22Rv1 (cell line): ENCODE measurements at regions not wholly inside any gene's neighbourhood (a gene's known extent, or its start where the extent isn't known, plus 50 kb on each side); places are given as distances from the start of the nearest gene placed in this dataset.

Experiments
- ZFX ChIP-seq: fragments of 450-650 bp; IDR thresholded peaks from 2 replicates; pipeline ENCODE4 v1.6.1; 2017; ENCODE audit warnings: antibody characterized with exemption, borderline replicate concordance
- TF ChIP-seq, protein P1 (sequence below): fragments of 450-650 bp; IDR thresholded peaks from 2 replicates; pipeline ENCODE4 v1.5.1; 2017; ENCODE audit warnings: mild to moderate bottlenecking

DNA sequence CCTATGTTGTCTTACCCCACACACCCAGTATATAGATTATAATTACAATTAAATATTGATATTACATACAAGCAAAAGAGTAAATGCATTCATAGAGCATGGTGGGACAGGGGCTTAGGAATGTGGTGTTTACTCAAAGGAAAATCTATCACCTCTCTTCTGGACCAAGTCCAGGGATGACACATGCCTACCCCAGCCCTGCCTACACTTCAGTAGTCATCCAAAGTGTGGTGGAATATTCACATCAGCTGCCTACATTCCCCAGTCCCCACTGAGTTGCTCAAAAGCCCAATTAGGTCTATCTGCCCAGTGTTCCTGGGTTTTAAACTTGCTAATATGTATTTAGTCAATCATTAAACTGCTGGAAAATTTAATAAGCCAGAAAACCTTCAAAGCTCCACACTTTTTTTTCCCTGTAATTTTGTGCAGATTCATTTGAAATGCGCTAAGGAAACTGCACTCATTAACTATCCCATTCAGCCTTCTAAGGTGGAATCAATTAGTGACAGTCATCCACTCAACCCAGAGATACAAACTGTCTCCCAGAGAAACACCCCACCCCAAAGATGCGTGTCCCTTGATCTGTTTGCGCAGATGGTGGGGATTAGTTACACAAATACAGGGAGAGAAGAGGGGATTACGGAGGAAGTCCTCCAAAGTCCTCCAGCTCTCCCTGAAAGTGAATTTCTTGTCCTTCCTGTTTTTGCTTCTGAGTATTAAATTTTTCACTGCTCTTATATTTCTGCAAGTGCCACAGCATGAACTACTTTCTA is 91.7 kb upstream of the KDR start:
- TF ChIP-seq, protein P1, sequence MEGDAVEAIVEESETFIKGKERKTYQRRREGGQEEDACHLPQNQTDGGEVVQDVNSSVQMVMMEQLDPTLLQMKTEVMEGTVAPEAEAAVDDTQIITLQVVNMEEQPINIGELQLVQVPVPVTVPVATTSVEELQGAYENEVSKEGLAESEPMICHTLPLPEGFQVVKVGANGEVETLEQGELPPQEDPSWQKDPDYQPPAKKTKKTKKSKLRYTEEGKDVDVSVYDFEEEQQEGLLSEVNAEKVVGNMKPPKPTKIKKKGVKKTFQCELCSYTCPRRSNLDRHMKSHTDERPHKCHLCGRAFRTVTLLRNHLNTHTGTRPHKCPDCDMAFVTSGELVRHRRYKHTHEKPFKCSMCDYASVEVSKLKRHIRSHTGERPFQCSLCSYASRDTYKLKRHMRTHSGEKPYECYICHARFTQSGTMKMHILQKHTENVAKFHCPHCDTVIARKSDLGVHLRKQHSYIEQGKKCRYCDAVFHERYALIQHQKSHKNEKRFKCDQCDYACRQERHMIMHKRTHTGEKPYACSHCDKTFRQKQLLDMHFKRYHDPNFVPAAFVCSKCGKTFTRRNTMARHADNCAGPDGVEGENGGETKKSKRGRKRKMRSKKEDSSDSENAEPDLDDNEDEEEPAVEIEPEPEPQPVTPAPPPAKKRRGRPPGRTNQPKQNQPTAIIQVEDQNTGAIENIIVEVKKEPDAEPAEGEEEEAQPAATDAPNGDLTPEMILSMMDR, result no peak
- TF ChIP-seq ZFX, result no peak
